Lower lobe of right lung (tissue), 2 donors: ENCODE measurements at regions not wholly inside any gene's neighbourhood (a gene's known extent, or its start where the extent isn't known, plus 50 kb on each side); places are given as distances from the start of the nearest gene placed in this dataset.
"Not testable (repeated sequence)": the region's sequence is repeated elsewhere in the genome, so short reads cannot be mapped to it uniquely, and the experiment has no call there.

ENCODE experiments used
- ATAC-seq, 2 donors: fragments of 200-7000 bp; cut with Tn5 transposase; one replicate each; pipeline ENCODE4 v1.9.1; 2020 to 2022; ENCODE audit warnings: mild to moderate bottlenecking in 2 of 2, moderate library complexity in 2 of 2
- DNase-seq: peaks from one replicate; pipeline ENCODE4 v3.0.0-alpha.2; 2020
- H3K27ac ChIP-seq: fragments of 200-600 bp; one replicate; pipeline ENCODE4 v1.8.0; 2022
- H3K27me3 ChIP-seq: fragments of 200-600 bp; one replicate; pipeline ENCODE4 v1.8.0; 2022; ENCODE audit warnings: low read depth
- H3K36me3 ChIP-seq: fragments of 200-600 bp; one replicate; pipeline ENCODE4 v1.8.0; 2022; ENCODE audit warnings: mild to moderate bottlenecking
- H3K4me1 ChIP-seq: fragments of 200-600 bp; one replicate; pipeline ENCODE4 v1.8.0; 2022
- H3K4me3 ChIP-seq: fragments of 200-600 bp; one replicate; pipeline ENCODE4 v1.8.0; 2022; ENCODE audit warnings: mild to moderate bottlenecking
- H3K9me3 ChIP-seq: fragments of 200-600 bp; one replicate; pipeline ENCODE4 v1.8.0; 2022
- intact Hi-C: fragments of 100-400 bp; cut with DNase I; formaldehyde crosslinking; loops from one replicate; pipeline ENCODE4 v1.11.0; 2022
- TF ChIP-seq, protein P1 (sequence below): fragments of 200-600 bp; IDR thresholded peaks from one replicate; pipeline ENCODE4 v1.8.0; 2022; ENCODE audit warnings: antibody characterized with exemption, mild to moderate bottlenecking
- donor health status: DM: no; HTN: yes; CAD: no; lungs with severe emphysema.

DNA sequence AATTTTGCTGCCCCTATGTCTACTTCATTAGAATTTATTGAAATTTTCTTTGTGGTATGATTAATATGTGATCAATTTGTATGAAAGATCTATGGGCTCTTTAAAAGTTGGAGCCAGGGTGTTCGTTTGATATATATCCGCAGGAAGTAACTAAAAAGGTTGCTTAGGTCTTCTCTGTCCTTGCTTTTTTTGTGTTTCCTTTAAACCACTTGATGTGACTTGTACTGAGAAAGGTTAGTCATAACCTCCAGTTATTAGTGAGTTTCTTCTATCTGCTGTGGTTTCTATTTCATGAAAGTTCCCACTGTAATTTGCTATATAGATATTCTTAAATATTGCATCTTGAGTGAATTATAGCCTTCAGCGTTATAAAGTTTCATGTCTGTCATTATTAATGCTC is 585.3 kb upstream of the ARID1B start:
- Histone ChIP-seq H3K9me3 (no peaks in the 10 kb centered on the region), H3K27me3 (no peaks in the 10 kb centered on the region), H3K36me3 (no peaks in the 10 kb centered on the region), H3K4me1 (no peaks in the 10 kb centered on the region), H3K27ac (no peak overlapping the region), H3K4me3 (no peak overlapping the region)
- DNase-seq (no peak), ATAC-seq (no peak)
- TF ChIP-seq, protein P1, sequence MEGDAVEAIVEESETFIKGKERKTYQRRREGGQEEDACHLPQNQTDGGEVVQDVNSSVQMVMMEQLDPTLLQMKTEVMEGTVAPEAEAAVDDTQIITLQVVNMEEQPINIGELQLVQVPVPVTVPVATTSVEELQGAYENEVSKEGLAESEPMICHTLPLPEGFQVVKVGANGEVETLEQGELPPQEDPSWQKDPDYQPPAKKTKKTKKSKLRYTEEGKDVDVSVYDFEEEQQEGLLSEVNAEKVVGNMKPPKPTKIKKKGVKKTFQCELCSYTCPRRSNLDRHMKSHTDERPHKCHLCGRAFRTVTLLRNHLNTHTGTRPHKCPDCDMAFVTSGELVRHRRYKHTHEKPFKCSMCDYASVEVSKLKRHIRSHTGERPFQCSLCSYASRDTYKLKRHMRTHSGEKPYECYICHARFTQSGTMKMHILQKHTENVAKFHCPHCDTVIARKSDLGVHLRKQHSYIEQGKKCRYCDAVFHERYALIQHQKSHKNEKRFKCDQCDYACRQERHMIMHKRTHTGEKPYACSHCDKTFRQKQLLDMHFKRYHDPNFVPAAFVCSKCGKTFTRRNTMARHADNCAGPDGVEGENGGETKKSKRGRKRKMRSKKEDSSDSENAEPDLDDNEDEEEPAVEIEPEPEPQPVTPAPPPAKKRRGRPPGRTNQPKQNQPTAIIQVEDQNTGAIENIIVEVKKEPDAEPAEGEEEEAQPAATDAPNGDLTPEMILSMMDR, result no peak
- intact Hi-C loops, result no loop called here

DNA sequence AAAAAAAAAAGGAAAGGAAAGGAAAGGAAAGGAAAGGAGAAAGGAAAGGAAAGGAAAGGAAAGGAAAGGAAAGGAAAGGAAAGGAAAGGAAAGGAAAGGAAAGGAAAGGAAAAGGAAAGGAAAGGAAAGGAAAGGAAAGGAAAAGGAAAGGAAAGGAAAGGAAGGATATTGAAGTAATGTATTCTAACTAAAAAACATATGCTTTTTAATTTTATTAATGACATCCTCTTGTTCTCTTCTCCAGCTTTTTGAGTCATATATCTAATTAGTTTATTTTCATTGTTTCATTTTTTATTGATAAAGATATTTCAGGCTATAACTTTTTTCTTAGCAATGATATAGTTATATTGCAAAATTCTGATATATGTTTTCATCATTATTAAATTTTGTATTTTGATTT is 585.8 kb upstream of the ARID1B start:
- DNase-seq, H3K36me3 ChIP-seq, H3K27ac ChIP-seq, H3K27me3 ChIP-seq, H3K4me3 ChIP-seq, intact Hi-C loops, H3K9me3 ChIP-seq, ATAC-seq, H3K4me1 ChIP-seq: not testable (repeated sequence)

DNA sequence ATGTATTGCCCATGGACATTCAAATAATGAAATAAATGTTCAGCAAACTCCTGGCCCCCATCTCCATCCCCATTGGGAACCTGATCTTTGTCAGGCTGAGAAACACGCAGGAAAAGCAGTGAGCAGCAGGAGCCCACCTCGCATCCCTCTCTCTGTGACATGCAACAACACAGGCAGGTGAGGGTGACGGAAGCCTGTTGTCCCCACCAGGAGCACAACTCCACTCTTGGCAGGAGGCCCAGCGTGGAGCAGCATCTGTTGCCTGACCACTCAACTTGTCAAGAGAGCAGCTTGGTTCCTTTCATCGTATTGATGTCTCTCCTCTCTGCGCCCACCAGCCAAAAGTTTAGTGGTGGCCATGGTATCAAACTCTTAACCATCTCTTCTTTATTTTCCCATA is 586.9 kb upstream of the ARID1B start:
- H3K9me3 ChIP-seq, result no peaks in the 10 kb centered on the region
- no peak overlapping the region for H3K27ac ChIP-seq
- DNase-seq (no peak), ATAC-seq (no peak)
- H3K27me3 ChIP-seq, result no peaks in the 10 kb centered on the region
- intact Hi-C loops, result no loop called here
- no peaks in the 10 kb centered on the region for H3K36me3 ChIP-seq
- H3K4me3 ChIP-seq, result no peak overlapping the region
- TF ChIP-seq, protein P1, result no peak
- no peaks in the 10 kb centered on the region for H3K4me1 ChIP-seq

DNA sequence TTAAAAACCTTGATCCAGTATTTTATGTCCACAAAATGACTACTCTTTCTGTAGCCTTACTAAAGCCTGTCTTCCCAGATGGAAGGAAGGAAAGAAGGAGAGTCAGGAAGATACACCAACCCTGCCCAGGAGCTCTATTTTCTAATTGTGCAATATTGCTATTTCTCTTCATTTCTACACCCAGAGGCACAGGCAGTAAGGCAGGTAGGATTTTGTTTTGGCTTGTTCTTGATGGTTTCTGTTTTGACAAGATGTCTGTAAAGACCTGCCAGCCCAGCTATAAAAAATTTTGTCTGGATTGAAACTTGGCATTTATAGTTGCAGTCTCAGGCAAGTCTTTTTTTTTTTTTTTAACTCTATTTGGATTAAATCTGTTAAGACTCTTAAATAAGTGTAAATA is 587.5 kb upstream of the ARID1B start:
- no peak overlapping the region for H3K4me3 ChIP-seq
- TF ChIP-seq, protein P1, result no peak
- intact Hi-C loops, result no loop called here
- no peak for ATAC-seq
- H3K27me3 ChIP-seq, result no peaks in the 10 kb centered on the region
- no peak overlapping the region for H3K27ac ChIP-seq
- H3K9me3 ChIP-seq, result no peaks in the 10 kb centered on the region
- no peaks in the 10 kb centered on the region for H3K36me3 ChIP-seq
- no peaks in the 10 kb centered on the region for H3K4me1 ChIP-seq
- no peak for DNase-seq

DNA sequence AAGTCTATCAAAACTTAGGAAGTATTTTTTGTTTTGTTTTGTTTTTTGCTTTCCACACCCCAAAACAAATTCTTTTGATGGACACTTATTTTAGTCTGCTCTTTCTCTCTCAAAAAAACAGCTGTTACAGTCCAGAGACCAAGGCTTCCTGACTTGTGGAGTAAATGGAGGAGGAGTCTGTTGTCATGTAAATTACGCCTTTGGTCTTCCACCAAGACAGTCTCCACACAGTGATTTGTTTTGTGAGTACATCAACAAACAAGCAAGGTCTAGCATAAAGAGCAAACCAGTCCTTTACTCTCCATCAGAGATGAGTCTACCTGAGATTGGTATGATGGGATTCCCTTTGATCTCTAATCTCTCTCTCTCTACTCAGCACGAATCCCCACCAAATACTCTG is 588.0 kb upstream of the ARID1B start:
- H3K27ac ChIP-seq, result no peak overlapping the region
- no peaks in the 10 kb centered on the region for H3K27me3 ChIP-seq
- intact Hi-C loops, result no loop called here
- no peak overlapping the region for H3K4me3 ChIP-seq
- TF ChIP-seq, protein P1, result no peak
- ATAC-seq (no peak), DNase-seq (no peak)
- H3K36me3 ChIP-seq, result no peaks in the 10 kb centered on the region
- no peaks in the 10 kb centered on the region for H3K9me3 ChIP-seq
- no peaks in the 10 kb centered on the region for H3K4me1 ChIP-seq

DNA sequence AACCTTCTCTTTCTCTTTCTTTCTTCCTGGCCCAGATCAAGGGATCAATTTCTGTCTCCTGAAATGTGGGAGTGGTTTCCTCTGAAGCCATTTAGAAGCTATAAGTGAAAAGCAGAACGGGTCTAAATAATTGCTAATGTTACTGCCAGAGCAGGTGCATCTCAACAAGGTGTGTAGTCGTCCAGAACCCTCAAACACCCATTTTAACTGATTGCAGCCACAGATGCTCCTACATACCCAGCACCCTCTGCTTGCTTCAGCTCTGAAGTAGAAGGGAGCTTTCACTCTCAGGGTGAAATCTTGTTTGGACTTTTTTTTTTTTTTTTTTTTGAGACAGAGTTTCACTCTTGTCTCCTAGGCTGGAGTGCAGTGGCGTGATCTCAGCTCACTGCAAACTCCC is 592.1 kb upstream of the ARID1B start:
- no peaks in the 10 kb centered on the region for H3K4me1 ChIP-seq
- ATAC-seq (no peak), DNase-seq (no peak)
- no peak overlapping the region for H3K27ac ChIP-seq
- no peaks in the 10 kb centered on the region for H3K27me3 ChIP-seq
- no peaks in the 10 kb centered on the region for H3K9me3 ChIP-seq
- TF ChIP-seq, protein P1, result no peak
- H3K4me3 ChIP-seq, result no peak overlapping the region
- intact Hi-C loops, result no loop called here
- no peaks in the 10 kb centered on the region for H3K36me3 ChIP-seq
